ENCODE measurements at regions not wholly inside any gene's neighbourhood (a gene's known extent, or its start where the extent isn't known, plus 50 kb on each side); places are given as distances from the start of the nearest gene placed in this dataset.

DNA sequence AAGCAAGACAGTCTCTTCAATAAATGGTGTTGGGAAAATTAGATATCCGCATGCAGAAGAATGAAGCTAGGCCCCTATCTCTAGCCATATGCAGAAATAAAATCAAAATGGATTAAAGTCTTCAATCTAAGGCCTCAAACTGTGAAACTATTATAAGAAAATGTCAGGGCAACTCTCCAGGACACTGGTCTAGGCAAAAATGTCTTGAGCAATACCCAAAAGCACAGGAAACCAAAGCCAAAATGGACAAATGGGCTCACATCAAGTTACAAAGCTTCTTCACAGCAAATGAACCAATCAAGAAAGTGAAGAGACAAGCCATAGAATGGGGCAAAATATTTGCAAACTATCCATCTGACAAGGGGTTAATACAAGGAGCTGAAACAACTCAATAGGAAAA lies 338.8 kb downstream of the NNT start:
- POLR2A ChIA-PET = no interaction called here
- CTCF ChIA-PET = interaction anchor here (0.6 kb wide), 2 partner anchors 86 to 392 kb away, joined by 3 to 4 read pairs; no protein-coding TSS in a partner anchor
- no peak overlapping the region for H3K27ac ChIP-seq (ENCODE audit: extremely low read depth, low read depth, low read length)
- H3K36me3 ChIP-seq (ENCODE audit: control insufficient read depth in 2 of 2, insufficient read depth in 1 of 2, low read length in 2 of 2) = no peaks in the 10 kb centered on the region
- no peak overlapping the region for H3K4me3 ChIP-seq (ENCODE audit: low read depth, low read length)
- H3K9me3 ChIP-seq (ENCODE audit: control insufficient read depth, insufficient read depth, low read depth, low read length) = no peaks in the 10 kb centered on the region; the same call in 1 of the 2 replicates
- no peaks in the 10 kb centered on the region for H3K4me1 ChIP-seq (ENCODE audit: control insufficient read depth, insufficient read depth, low read length)
- TF ChIP-seq ZNF391 (tag by site-specific recombination; IDR thresholded peaks at IDR 0.05; ENCODE audit: borderline replicate concordance, low read depth) (no peak), ZNF514 (tag by site-specific recombination; IDR thresholded peaks at IDR 0.05) (no peak), ZNF670 (tag by site-specific recombination; IDR thresholded peaks at IDR 0.05; ENCODE audit: low read depth) (no peak), ZNF529 (tag by site-specific recombination; IDR thresholded peaks at IDR 0.05; ENCODE audit: insufficient replicate concordance) (no peak), KLF16 (tag by site-specific recombination; IDR thresholded peaks at IDR 0.05) (no peak), ZFP69B (tag by site-specific recombination; IDR thresholded peaks at IDR 0.05) (no peak), ZNF596 (tag by site-specific recombination; IDR thresholded peaks at IDR 0.05) (no peak), ZNF404 (tag by site-specific recombination; IDR thresholded peaks at IDR 0.05) (no peak), ZNF621 (tag by site-specific recombination; IDR thresholded peaks at IDR 0.05) (no peak), OSR2 (tag by site-specific recombination; IDR thresholded peaks at IDR 0.05) (no peak), ZNF837 (tag by site-specific recombination; IDR thresholded peaks at IDR 0.05) (no peak), GLI4 (tag by site-specific recombination; IDR thresholded peaks at IDR 0.05) (no peak)
- TF ChIP-seq, protein P1, sequence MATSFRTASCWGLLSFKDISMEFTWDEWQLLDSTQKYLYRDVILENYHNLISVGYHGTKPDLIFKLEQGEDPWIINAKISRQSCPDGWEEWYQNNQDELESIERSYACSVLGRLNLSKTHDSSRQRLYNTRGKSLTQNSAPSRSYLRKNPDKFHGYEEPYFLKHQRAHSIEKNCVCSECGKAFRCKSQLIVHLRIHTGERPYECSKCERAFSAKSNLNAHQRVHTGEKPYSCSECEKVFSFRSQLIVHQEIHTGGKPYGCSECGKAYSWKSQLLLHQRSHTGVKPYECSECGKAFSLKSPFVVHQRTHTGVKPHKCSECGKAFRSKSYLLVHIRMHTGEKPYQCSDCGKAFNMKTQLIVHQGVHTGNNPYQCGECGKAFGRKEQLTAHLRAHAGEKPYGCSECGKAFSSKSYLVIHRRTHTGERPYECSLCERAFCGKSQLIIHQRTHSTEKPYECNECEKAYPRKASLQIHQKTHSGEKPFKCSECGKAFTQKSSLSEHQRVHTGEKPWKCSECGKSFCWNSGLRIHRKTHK (tag by site-specific recombination; IDR thresholded peaks at IDR 0.05) = no peak
- TF ChIP-seq, protein P2, sequence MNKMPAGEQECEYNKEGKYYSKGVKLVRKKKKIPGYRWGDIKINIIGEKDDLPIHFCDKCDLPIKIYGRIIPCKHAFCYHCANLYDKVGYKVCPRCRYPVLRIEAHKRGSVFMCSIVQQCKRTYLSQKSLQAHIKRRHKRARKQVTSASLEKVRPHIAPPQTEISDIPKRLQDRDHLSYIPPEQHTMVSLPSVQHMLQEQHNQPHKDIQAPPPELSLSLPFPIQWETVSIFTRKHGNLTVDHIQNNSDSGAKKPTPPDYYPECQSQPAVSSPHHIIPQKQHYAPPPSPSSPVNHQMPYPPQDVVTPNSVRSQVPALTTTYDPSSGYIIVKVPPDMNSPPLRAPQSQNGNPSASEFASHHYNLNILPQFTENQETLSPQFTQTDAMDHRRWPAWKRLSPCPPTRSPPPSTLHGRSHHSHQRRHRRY (tag by site-specific recombination; IDR thresholded peaks at IDR 0.05) = no peak
- TF ChIP-seq, protein P3, sequence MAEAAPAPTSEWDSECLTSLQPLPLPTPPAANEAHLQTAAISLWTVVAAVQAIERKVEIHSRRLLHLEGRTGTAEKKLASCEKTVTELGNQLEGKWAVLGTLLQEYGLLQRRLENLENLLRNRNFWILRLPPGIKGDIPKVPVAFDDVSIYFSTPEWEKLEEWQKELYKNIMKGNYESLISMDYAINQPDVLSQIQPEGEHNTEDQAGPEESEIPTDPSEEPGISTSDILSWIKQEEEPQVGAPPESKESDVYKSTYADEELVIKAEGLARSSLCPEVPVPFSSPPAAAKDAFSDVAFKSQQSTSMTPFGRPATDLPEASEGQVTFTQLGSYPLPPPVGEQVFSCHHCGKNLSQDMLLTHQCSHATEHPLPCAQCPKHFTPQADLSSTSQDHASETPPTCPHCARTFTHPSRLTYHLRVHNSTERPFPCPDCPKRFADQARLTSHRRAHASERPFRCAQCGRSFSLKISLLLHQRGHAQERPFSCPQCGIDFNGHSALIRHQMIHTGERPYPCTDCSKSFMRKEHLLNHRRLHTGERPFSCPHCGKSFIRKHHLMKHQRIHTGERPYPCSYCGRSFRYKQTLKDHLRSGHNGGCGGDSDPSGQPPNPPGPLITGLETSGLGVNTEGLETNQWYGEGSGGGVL (tag by site-specific recombination; IDR thresholded peaks at IDR 0.05) = no peak
- TF ChIP-seq, protein P4, sequence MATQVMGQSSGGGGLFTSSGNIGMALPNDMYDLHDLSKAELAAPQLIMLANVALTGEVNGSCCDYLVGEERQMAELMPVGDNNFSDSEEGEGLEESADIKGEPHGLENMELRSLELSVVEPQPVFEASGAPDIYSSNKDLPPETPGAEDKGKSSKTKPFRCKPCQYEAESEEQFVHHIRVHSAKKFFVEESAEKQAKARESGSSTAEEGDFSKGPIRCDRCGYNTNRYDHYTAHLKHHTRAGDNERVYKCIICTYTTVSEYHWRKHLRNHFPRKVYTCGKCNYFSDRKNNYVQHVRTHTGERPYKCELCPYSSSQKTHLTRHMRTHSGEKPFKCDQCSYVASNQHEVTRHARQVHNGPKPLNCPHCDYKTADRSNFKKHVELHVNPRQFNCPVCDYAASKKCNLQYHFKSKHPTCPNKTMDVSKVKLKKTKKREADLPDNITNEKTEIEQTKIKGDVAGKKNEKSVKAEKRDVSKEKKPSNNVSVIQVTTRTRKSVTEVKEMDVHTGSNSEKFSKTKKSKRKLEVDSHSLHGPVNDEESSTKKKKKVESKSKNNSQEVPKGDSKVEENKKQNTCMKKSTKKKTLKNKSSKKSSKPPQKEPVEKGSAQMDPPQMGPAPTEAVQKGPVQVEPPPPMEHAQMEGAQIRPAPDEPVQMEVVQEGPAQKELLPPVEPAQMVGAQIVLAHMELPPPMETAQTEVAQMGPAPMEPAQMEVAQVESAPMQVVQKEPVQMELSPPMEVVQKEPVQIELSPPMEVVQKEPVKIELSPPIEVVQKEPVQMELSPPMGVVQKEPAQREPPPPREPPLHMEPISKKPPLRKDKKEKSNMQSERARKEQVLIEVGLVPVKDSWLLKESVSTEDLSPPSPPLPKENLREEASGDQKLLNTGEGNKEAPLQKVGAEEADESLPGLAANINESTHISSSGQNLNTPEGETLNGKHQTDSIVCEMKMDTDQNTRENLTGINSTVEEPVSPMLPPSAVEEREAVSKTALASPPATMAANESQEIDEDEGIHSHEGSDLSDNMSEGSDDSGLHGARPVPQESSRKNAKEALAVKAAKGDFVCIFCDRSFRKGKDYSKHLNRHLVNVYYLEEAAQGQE (tag by site-specific recombination; IDR thresholded peaks at IDR 0.05) = no peak

DNA sequence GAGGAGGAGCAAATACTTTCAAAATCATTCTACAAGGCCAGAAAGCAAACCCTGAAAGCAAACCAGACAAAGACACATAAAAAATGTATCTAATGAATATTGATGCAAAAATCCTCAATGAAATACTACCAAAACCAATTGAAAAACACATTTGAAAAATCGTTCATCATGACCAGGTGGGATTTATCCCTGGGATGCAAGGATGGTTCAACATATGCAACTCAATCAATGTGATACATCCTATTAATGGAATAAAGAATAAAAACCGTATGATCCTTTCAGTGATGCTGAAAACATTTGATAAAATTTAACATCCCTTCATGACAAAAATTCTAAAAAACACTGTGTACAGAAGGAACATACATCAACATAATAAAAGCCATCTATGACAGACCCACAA lies 337.6 kb downstream of the NNT start:
- Histone ChIP-seq H3K36me3 (ENCODE audit: control insufficient read depth in 2 of 2, insufficient read depth in 1 of 2, low read length in 2 of 2) (no peaks in the 10 kb centered on the region), H3K4me1 (ENCODE audit: control insufficient read depth, insufficient read depth, low read length) (no peaks in the 10 kb centered on the region), H3K27ac (ENCODE audit: extremely low read depth, low read depth, low read length) (no peak overlapping the region), H3K9me3 (ENCODE audit: control insufficient read depth, insufficient read depth, low read depth, low read length) (no peaks in the 10 kb centered on the region; the same call in 1 of the 2 replicates), H3K4me3 (ENCODE audit: low read depth, low read length) (no peak overlapping the region)
- ChIA-PET CTCF (no interaction called here), POLR2A (no interaction called here)
- no peak for TF ChIP-seq GLI4 (tag by site-specific recombination; IDR thresholded peaks at IDR 0.05)
- TF ChIP-seq, protein P5, sequence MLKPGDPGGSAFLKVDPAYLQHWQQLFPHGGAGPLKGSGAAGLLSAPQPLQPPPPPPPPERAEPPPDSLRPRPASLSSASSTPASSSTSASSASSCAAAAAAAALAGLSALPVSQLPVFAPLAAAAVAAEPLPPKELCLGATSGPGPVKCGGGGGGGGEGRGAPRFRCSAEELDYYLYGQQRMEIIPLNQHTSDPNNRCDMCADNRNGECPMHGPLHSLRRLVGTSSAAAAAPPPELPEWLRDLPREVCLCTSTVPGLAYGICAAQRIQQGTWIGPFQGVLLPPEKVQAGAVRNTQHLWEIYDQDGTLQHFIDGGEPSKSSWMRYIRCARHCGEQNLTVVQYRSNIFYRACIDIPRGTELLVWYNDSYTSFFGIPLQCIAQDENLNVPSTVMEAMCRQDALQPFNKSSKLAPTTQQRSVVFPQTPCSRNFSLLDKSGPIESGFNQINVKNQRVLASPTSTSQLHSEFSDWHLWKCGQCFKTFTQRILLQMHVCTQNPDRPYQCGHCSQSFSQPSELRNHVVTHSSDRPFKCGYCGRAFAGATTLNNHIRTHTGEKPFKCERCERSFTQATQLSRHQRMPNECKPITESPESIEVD (tag by site-specific recombination; IDR thresholded peaks at IDR 0.05) = no peak
- no peak for TF ChIP-seq ZNF548 (tag by site-specific recombination; IDR thresholded peaks at IDR 0.05)
- TF ChIP-seq ZEB2 (tag by site-specific recombination; IDR thresholded peaks at IDR 0.05) = no peak
- TF ChIP-seq ZNF791 (tag by site-specific recombination; IDR thresholded peaks at IDR 0.05) = no peak
- TF ChIP-seq ZNF2 (tag by site-specific recombination; IDR thresholded peaks at IDR 0.05) = no peak
- TF ChIP-seq ZNF544 (tag by site-specific recombination; IDR thresholded peaks at IDR 0.05) = no peak
- no peak for TF ChIP-seq IKZF3 (tag by site-specific recombination; IDR thresholded peaks at IDR 0.05)

Measured in HEK293 (cell line).